Naive thymus-derived CD4-positive, alpha-beta T cell (primary cell): ENCODE measurements at regions not wholly inside any gene's neighbourhood (a gene's known extent, or its start where the extent isn't known, plus 50 kb on each side); places are given as distances from the start of the nearest gene placed in this dataset.

Experiments used
- ATAC-seq: fragments of 150-1000 bp; cut with Tn5 transposase; 2 replicates; pipeline ENCODE4 v1.10.0; 2021; ENCODE audit warnings: mild to moderate bottlenecking, moderate library complexity
- CTCF ChIA-PET: fragments of 350-600 bp; sonication (Branson Sonifier 250); formaldehyde crosslinking; loops from one replicate; lab custom pipeline; 2021; ENCODE audit warnings: antibody characterized with exemption; lab: Charles Lee
- POLR2A ChIA-PET: fragments of 350-600 bp; sonication (Branson Sonifier 250); formaldehyde crosslinking; loops from one replicate; lab custom pipeline; 2021; ENCODE audit warnings: antibody characterized with exemption, inconsistent platforms; lab: Charles Lee
- DNase-seq, 9 donors: peaks; one replicate each; pipeline versions ENCODE4 v3.0.0 to v3.0.0-alpha.2; 2020 to 2022; ENCODE audit warnings: mixed read lengths in 1 of 9
- H3K27ac ChIP-seq: one replicate; pipeline ENCODE4 v1.7.0; 2013; ENCODE audit warnings: mild to moderate bottlenecking, low read depth, low read length, moderate library complexity
- H3K27me3 ChIP-seq, 2 donors: one replicate each; pipeline ENCODE4 v1.7.0; 2013; ENCODE audit warnings: low read length in 2 of 2, mild to moderate bottlenecking in 2 of 2, moderate library complexity in 2 of 2; ENCODE audit not compliant: control insufficient read depth in 2 of 2, insufficient read depth in 2 of 2
- H3K36me3 ChIP-seq, 3 experiments: 1 replicate in 2 of 3; 2 replicates in 1 of 3; pipeline ENCODE4 v1.7.0; 2013; ENCODE audit warnings: low read length in 3 of 3, mild to moderate bottlenecking in 3 of 3, moderate library complexity in 1 of 3; ENCODE audit not compliant: insufficient read depth in 3 of 3, control insufficient read depth in 2 of 3
- H3K4me1 ChIP-seq, 2 donors: one replicate each; pipeline ENCODE4 v1.7.0; 2013; ENCODE audit warnings: low read length in 2 of 2, mild to moderate bottlenecking in 2 of 2, moderate library complexity in 1 of 2; ENCODE audit not compliant: control insufficient read depth in 2 of 2, insufficient read depth in 2 of 2
- H3K4me3 ChIP-seq: 2 replicates; pipeline ENCODE4 v1.7.0; 2013; ENCODE audit warnings: mild to moderate bottlenecking, low read length
- H3K9me3 ChIP-seq, 3 experiments: 1 replicate in 2 of 3; 2 replicates in 1 of 3; pipeline ENCODE4 v1.7.0; 2013; ENCODE audit warnings: low read length in 3 of 3; ENCODE audit not compliant: control insufficient read depth in 2 of 3
- H3K27ac Mint-ChIP-seq, 9 donors: one replicate each; pipeline ENCODE4 v1.8.0; 2020 to 2022; ENCODE audit warnings: mixed read lengths in 9 of 9, mild to moderate bottlenecking in 8 of 9, moderate library complexity in 5 of 9, inconsistent platforms in 2 of 9
- H3K27me3 Mint-ChIP-seq, 5 donors: one replicate each; pipeline ENCODE4 v1.8.0; 2021 to 2022; ENCODE audit warnings: mixed read lengths in 5 of 5, mild to moderate bottlenecking in 1 of 5
- H3K36me3 Mint-ChIP-seq, 5 donors: one replicate each; pipeline ENCODE4 v1.8.0; 2020 to 2022; ENCODE audit warnings: mixed read lengths in 5 of 5, mild to moderate bottlenecking in 3 of 5, inconsistent platforms in 1 of 5
- H3K4me1 Mint-ChIP-seq, 7 donors: one replicate each; pipeline ENCODE4 v1.8.0; 2020 to 2022; ENCODE audit warnings: mixed read lengths in 7 of 7, mild to moderate bottlenecking in 3 of 7, inconsistent platforms in 1 of 7
- H3K4me3 Mint-ChIP-seq, 10 donors: one replicate each; pipeline ENCODE4 v1.8.0; 2020 to 2022; ENCODE audit warnings: mild to moderate bottlenecking in 10 of 10, mixed read lengths in 10 of 10, moderate library complexity in 6 of 10, inconsistent platforms in 2 of 10
- H3K9me3 Mint-ChIP-seq, 11 donors: one replicate each; pipeline ENCODE4 v1.8.0; 2020 to 2022; ENCODE audit warnings: mixed read lengths in 11 of 11, mild to moderate bottlenecking in 4 of 11, inconsistent platforms in 1 of 11, moderate library complexity in 1 of 11
- intact Hi-C, 2 donors: fragments of 100-400 bp; cut with micrococcal nuclease; formaldehyde crosslinking; loops; one replicate each; pipeline ENCODE4 v1.15.1; 2023

DNA sequence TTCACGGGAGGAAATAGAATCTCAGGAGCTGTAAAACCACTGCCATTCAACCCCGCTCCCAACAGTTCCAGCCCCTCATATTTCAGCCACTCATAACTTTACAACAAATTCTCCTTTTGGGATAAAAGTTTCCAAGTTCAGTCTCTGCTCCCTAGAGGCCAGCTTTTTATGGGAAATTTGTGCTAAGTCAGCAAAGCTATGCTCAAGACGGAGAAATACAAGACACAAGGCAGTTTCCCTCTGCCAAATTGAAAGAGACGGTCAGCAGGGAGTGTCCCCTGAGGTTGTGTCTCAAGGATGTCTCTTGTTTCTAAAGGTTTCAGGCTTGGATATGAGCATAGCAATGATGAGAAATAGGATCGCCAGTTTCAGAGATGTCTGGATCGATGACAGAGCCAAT, 608.6 kb downstream of the CCDC171 start:
- ATAC-seq (no peak), DNase-seq (no peak)
- peaks cover 0 to 7% (median 3%) of the 10 kb centered on the region in 11 donors for H3K9me3 Mint-ChIP-seq
- H3K36me3 Mint-ChIP-seq, result no peaks in the 10 kb centered on the region
- Histone ChIP-seq H3K4me1 (no peaks in the 10 kb centered on the region), H3K27ac (no peak overlapping the region), H3K36me3 (no peaks in the 10 kb centered on the region), H3K4me3 (no peak overlapping the region), H3K9me3 (no peaks in the 10 kb centered on the region), H3K27me3 (no peaks in the 10 kb centered on the region)
- H3K27me3 Mint-ChIP-seq, result peaks cover 0 to 13% (median 0%) of the 10 kb centered on the region in 5 donors
- ChIA-PET POLR2A (no interaction called here), CTCF (no interaction called here)
- H3K4me3 Mint-ChIP-seq, result no peak overlapping the region
- H3K4me1 Mint-ChIP-seq, result peaks cover 0 to 2% (median 0%) of the 10 kb centered on the region in 7 donors
- intact Hi-C loops, result no loop called here
- H3K27ac Mint-ChIP-seq, result no peak overlapping the region

- intact Hi-C loops, result loop anchor here in 1 of 2 donors (2.0 kb wide), 1 partner anchor 21 kb away; no protein-coding TSS in a partner anchor
- Histone ChIP-seq H3K27ac (no peak overlapping the region), H3K9me3 (no peaks in the 10 kb centered on the region), H3K36me3 (no peaks in the 10 kb centered on the region), H3K4me3 (no peak overlapping the region), H3K27me3 (no peaks in the 10 kb centered on the region), H3K4me1 (no peaks in the 10 kb centered on the region)
- DNase-seq (no peak), ATAC-seq (no peak)
- CTCF ChIA-PET, result no interaction called here
- no peak overlapping the region for H3K4me3 Mint-ChIP-seq
- H3K9me3 Mint-ChIP-seq, result peaks cover 0 to 10% (median 2%) of the 10 kb centered on the region in 11 donors
- no peak overlapping the region for H3K27ac Mint-ChIP-seq
- POLR2A ChIA-PET, result no interaction called here
- no peaks in the 10 kb centered on the region for H3K4me1 Mint-ChIP-seq
- no peaks in the 10 kb centered on the region for H3K36me3 Mint-ChIP-seq
- H3K27me3 Mint-ChIP-seq, result peaks cover 0 to 8% (median 0%) of the 10 kb centered on the region in 5 donors
Observed at GRCh38 chr9:16170119-16170518, 617.3 kb downstream of the CCDC171 start.

- no peaks in the 10 kb centered on the region for H3K36me3 ChIP-seq
- no peak for ATAC-seq
- POLR2A ChIA-PET, result no interaction called here
- peaks cover 0 to 4% (median 0%) of the 10 kb centered on the region in 11 donors for H3K9me3 Mint-ChIP-seq
- H3K27me3 Mint-ChIP-seq, result peaks cover 0 to 8% (median 0%) of the 10 kb centered on the region in 5 donors
- no peak for DNase-seq
- H3K4me3 Mint-ChIP-seq, result no peak overlapping the region
- no peak overlapping the region for H3K4me3 ChIP-seq
- H3K9me3 ChIP-seq, result no peaks in the 10 kb centered on the region
- no peaks in the 10 kb centered on the region for H3K4me1 Mint-ChIP-seq
- CTCF ChIA-PET, result no interaction called here
- intact Hi-C loops, result loop anchor here in 1 of 2 donors (2.0 kb wide), 1 partner anchor 19 kb away; no protein-coding TSS in a partner anchor
- no peaks in the 10 kb centered on the region for H3K36me3 Mint-ChIP-seq
- no peaks in the 10 kb centered on the region for H3K4me1 ChIP-seq
- no peak overlapping the region for H3K27ac ChIP-seq
- H3K27me3 ChIP-seq, result no peaks in the 10 kb centered on the region
- no peak overlapping the region for H3K27ac Mint-ChIP-seq
Observed at GRCh38 chr9:16171911-16172310, 619.1 kb downstream of the CCDC171 start.

- no peak overlapping the region for H3K27ac Mint-ChIP-seq
- H3K4me3 Mint-ChIP-seq, result no peak overlapping the region
- H3K9me3 ChIP-seq, result no peaks in the 10 kb centered on the region
- ChIA-PET CTCF (no interaction called here), POLR2A (no interaction called here)
- ATAC-seq, result no peak
- no peaks in the 10 kb centered on the region for H3K4me1 Mint-ChIP-seq
- H3K36me3 ChIP-seq, result no peaks in the 10 kb centered on the region
- H3K27ac ChIP-seq, result no peak overlapping the region
- peaks cover 0 to 4% (median 0%) of the 10 kb centered on the region in 11 donors for H3K9me3 Mint-ChIP-seq
- no peaks in the 10 kb centered on the region for H3K27me3 ChIP-seq
- no peak for DNase-seq
- no peaks in the 10 kb centered on the region for H3K4me1 ChIP-seq
- peaks cover 0 to 8% (median 0%) of the 10 kb centered on the region in 5 donors for H3K27me3 Mint-ChIP-seq
- H3K36me3 Mint-ChIP-seq, result no peaks in the 10 kb centered on the region
- intact Hi-C loops, result no loop called here
- H3K4me3 ChIP-seq, result no peak overlapping the region
Observed at GRCh38 chr9:16172796-16173195, 620.0 kb downstream of the CCDC171 start.

DNA sequence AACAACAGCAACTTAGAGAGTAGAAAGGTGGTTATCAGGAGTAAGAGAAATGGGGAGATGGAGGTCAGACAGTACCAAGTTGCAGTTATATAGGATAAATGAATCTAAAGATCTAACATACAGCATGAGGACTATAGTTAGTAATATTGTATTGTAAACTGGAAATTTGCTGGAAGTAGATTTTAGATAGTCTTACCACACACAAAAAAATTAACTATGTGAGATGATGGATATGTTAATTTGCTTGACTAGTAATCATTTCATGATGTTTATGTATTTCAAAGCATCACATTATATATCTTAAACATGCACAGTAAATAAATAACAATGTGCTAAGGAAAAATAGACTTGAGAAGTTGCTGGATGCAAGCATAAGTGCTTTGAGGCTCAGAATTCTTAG, 622.1 kb downstream of the CCDC171 start:
- no peaks in the 10 kb centered on the region for H3K27me3 ChIP-seq
- POLR2A ChIA-PET, result no interaction called here
- H3K4me1 Mint-ChIP-seq, result no peaks in the 10 kb centered on the region
- no peak overlapping the region for H3K4me3 ChIP-seq
- H3K36me3 ChIP-seq, result no peaks in the 10 kb centered on the region
- ATAC-seq, result no peak
- no peak overlapping the region for H3K4me3 Mint-ChIP-seq
- no peaks in the 10 kb centered on the region for H3K4me1 ChIP-seq
- H3K27ac Mint-ChIP-seq, result no peak overlapping the region
- no peaks in the 10 kb centered on the region for H3K9me3 ChIP-seq
- peaks cover 0 to 4% (median 0%) of the 10 kb centered on the region in 11 donors for H3K9me3 Mint-ChIP-seq
- intact Hi-C loops, result no loop called here
- DNase-seq, result no peak
- no peak overlapping the region for H3K27ac ChIP-seq
- H3K36me3 Mint-ChIP-seq, result no peaks in the 10 kb centered on the region
- CTCF ChIA-PET, result no interaction called here
- H3K27me3 Mint-ChIP-seq, result peaks cover 0 to 8% (median 0%) of the 10 kb centered on the region in 5 donors

- Mint-ChIP-seq H3K36me3 (no peaks in the 10 kb centered on the region), H3K4me1 (no peaks in the 10 kb centered on the region), H3K27me3 (peaks cover 0 to 8% (median 0%) of the 10 kb centered on the region in 5 donors), H3K27ac (no peak overlapping the region), H3K4me3 (no peak overlapping the region), H3K9me3 (peaks cover 0 to 4% (median 0%) of the 10 kb centered on the region in 11 donors)
- H3K27me3 ChIP-seq, result no peaks in the 10 kb centered on the region
- ChIA-PET CTCF (no interaction called here), POLR2A (no interaction called here)
- H3K9me3 ChIP-seq, result no peaks in the 10 kb centered on the region
- no peaks in the 10 kb centered on the region for H3K4me1 ChIP-seq
- intact Hi-C loops, result no loop called here
- ATAC-seq (no peak), DNase-seq (no peak)
- no peak overlapping the region for H3K4me3 ChIP-seq
- H3K27ac ChIP-seq, result no peak overlapping the region
- H3K36me3 ChIP-seq, result no peaks in the 10 kb centered on the region
Observed at GRCh38 chr9:16175461-16175860, 622.6 kb downstream of the CCDC171 start.

DNA sequence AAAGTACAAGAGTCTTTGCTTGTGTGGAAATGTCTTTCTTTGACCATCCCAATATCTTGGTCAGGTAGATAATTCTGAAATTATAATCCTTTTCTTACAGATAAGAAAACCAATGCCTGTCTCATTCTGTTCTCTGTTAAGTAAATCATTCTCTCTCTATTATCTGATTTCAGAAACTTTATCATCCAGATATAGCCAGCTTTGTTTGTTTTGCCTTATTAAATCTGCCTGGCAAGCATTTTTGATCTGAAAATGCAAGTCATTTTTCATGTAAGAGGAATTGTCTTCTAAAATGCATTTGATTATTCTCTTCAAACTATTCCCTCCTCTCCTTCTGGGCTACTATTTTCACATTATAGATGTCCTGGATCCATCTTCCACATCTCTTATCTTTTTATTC, 625.5 kb downstream of the CCDC171 start:
- H3K4me1 ChIP-seq, result no peaks in the 10 kb centered on the region
- H3K9me3 ChIP-seq, result no peaks in the 10 kb centered on the region
- H3K4me1 Mint-ChIP-seq, result peaks cover 0 to 3% (median 0%) of the 10 kb centered on the region in 7 donors
- no peak overlapping the region for H3K4me3 ChIP-seq
- ChIA-PET CTCF (no interaction called here), POLR2A (no interaction called here)
- H3K4me3 Mint-ChIP-seq, result no peak overlapping the region
- no peaks in the 10 kb centered on the region for H3K36me3 ChIP-seq
- intact Hi-C loops, result no loop called here
- no peaks in the 10 kb centered on the region for H3K27me3 ChIP-seq
- H3K9me3 Mint-ChIP-seq, result peaks cover 0 to 8% (median 0%) of the 10 kb centered on the region in 11 donors
- H3K27ac ChIP-seq, result no peak overlapping the region
- ATAC-seq (no peak), DNase-seq (no peak)
- no peak overlapping the region for H3K27ac Mint-ChIP-seq
- peaks cover 0 to 5% (median 0%) of the 10 kb centered on the region in 5 donors for H3K27me3 Mint-ChIP-seq
- no peaks in the 10 kb centered on the region for H3K36me3 Mint-ChIP-seq
